Tibial nerve (tissue), 4 donors: ENCODE measurements at regions not wholly inside any gene's neighbourhood (a gene's known extent, or its start where the extent isn't known, plus 50 kb on each side); places are given as distances from the start of the nearest gene placed in this dataset.
"Not testable (repeated sequence)": the region's sequence is repeated elsewhere in the genome, so short reads cannot be mapped to it uniquely, and the experiment has no call there.

Experiments
- DNase-seq, 2 donors: peaks; one replicate each; pipeline ENCODE4 v3.0.0-alpha.2; 2019; ENCODE audit warnings: low spot score in 2 of 2
- H3K27ac ChIP-seq, 4 donors: fragments of 200-600 bp; sonication (generic) in 3 of 4; one replicate each; pipeline ENCODE4 v1.5.1; 2017 to 2019; ENCODE audit warnings: mild to moderate bottlenecking in 1 of 4
- H3K27me3 ChIP-seq, 2 donors: fragments of 200-600 bp; sonication (generic) in 1 of 2; one replicate each; pipeline versions ENCODE4 v1.5.1 to v1.6.0; 2017 to 2019
- H3K36me3 ChIP-seq, 3 donors: fragments of 200-600 bp; sonication (generic); one replicate each; pipeline ENCODE4 v1.5.1; 2018 to 2019
- H3K4me1 ChIP-seq, 4 donors: fragments of 200-600 bp; sonication (generic) in 3 of 4; one replicate each; pipeline ENCODE4 v1.5.1; 2017 to 2019
- H3K4me3 ChIP-seq, 4 donors: fragments of 200-600 bp; sonication (generic) in 3 of 4; one replicate each; pipeline ENCODE4 v1.5.1; 2017 to 2019; ENCODE audit warnings: mild to moderate bottlenecking in 1 of 4, moderate library complexity in 1 of 4
- H3K9me3 ChIP-seq, 4 donors: fragments of 200-600 bp; sonication (generic) in 3 of 4; one replicate each; pipeline ENCODE4 v1.5.1; 2017 to 2019
- EP300 ChIP-seq, 2 donors: sonication (generic); formaldehyde crosslinking; IDR thresholded peaks; one replicate each; pipeline ENCODE4 v1.6.1; 2017; ENCODE audit warnings: antibody characterized with exemption in 2 of 2, mild to moderate bottlenecking in 1 of 2
- POLR2A ChIP-seq, 2 donors: fragments of 450-650 bp; IDR thresholded peaks; one replicate each; pipeline ENCODE4 v1.6.1; 2017; ENCODE audit warnings: antibody characterized with exemption in 2 of 2, mild to moderate bottlenecking in 2 of 2, moderate library complexity in 2 of 2
- WGBS, 2 donors: methylation state at CpG; one replicate each; pipeline ENCODE4 v1.1.5; 2018; 5-methylcytosine and 5-hydroxymethylcytosine counted together
- TF ChIP-seq, protein P1 (sequence below), 5 experiments: fragments of 200-600 bp in 3 of 5; fragments of 450-650 bp in 2 of 5; sonication (generic) in 3 of 5; IDR thresholded peaks; one replicate each; pipeline ENCODE4 v1.5.1; 2016 to 2019; ENCODE audit warnings: antibody characterized with exemption in 5 of 5, mild to moderate bottlenecking in 3 of 5, moderate library complexity in 2 of 5

DNA sequence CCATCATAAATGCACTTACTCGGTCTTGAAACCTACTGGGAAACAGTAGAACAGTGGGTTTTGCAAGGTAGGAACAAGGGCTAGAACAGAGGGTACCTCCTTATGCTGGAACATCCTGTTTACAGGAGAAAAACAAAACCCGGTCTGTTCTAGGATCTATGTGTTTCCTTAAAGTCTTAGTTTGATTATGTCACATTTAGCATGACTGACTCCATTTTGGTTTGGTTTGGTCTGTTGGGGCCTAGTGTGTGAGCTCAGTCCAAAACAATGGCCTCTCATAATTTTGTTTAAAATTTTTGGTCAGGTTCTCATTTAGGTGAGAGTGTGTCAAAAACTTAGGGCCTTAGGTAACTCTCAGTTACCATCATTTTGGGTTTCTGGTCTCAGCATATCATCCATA lies 96.3 kb upstream of the TRIM24 start:
- no peaks in the 10 kb centered on the region for H3K36me3 ChIP-seq
- 75 to 78% methylated on average over 2 of the region's 2 CpGs for WGBS, 2 donors

DNA sequence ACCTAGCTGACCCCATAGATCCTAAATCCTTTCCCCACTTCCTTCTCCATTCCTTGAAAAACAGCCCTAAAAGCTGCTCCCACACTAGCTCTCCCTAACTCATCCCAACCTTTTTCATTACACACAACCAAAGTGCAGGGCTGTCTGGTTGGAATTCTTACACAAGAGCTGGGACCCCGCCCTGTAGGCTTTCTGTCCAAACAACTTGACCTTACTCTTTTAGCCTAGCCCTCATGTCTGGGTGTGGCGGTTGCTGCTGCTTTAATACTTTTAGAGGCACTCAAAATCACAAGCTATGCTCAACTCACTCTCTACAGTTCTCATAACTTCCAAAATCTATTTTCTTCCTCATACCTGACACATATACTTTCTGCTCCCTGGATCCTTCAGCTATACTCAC lies 93.9 kb upstream of the TRIM24 start:
- H3K4me3 ChIP-seq, H3K36me3 ChIP-seq, H3K27ac ChIP-seq, H3K4me1 ChIP-seq, H3K27me3 ChIP-seq, DNase-seq: not testable (repeated sequence)
- 71 to 89% methylated on average over 2 of the region's 2 CpGs for WGBS, 2 donors
- H3K9me3 ChIP-seq = peaks cover 0 to 41% (median 0%) of the 10 kb centered on the region in 4 donors

More for the DNA sequence above, 96.3 kb upstream of the TRIM24 start:
- DNase-seq = no peak
- peaks cover 0 to 18% (median 0%) of the 10 kb centered on the region in 4 donors for H3K9me3 ChIP-seq
- H3K27me3 ChIP-seq = no peaks in the 10 kb centered on the region
- no peak overlapping the region for H3K4me3 ChIP-seq
- H3K4me1 ChIP-seq = no peaks in the 10 kb centered on the region
- TF ChIP-seq POLR2A (IDR thresholded peaks at IDR 0.05) (no peak), EP300 (IDR thresholded peaks at IDR 0.05) (no peak)
- TF ChIP-seq, protein P1, sequence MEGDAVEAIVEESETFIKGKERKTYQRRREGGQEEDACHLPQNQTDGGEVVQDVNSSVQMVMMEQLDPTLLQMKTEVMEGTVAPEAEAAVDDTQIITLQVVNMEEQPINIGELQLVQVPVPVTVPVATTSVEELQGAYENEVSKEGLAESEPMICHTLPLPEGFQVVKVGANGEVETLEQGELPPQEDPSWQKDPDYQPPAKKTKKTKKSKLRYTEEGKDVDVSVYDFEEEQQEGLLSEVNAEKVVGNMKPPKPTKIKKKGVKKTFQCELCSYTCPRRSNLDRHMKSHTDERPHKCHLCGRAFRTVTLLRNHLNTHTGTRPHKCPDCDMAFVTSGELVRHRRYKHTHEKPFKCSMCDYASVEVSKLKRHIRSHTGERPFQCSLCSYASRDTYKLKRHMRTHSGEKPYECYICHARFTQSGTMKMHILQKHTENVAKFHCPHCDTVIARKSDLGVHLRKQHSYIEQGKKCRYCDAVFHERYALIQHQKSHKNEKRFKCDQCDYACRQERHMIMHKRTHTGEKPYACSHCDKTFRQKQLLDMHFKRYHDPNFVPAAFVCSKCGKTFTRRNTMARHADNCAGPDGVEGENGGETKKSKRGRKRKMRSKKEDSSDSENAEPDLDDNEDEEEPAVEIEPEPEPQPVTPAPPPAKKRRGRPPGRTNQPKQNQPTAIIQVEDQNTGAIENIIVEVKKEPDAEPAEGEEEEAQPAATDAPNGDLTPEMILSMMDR (IDR thresholded peaks at IDR 0.05) = no peak
- no peak overlapping the region for H3K27ac ChIP-seq

DNA sequence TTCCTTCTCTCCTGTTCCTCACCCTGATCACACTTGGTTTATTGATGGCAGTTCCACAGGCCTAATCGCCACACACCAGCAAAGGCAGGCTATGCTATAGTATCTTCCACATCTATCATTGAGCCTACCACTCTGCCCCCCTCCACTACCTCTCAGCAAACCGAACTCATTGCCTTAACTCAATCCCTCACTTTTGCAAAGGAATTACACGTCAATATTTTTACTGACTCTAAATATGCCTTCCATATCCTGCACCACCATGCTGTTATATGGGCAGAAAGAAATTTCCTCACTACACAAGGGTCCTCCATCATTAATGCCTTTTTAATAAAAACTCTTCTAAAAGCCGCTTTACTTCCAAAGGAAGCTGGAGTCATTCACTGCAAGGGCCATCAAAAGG lies 93.4 kb upstream of the TRIM24 start:
- not testable (repeated sequence) for H3K4me1 ChIP-seq, H3K27me3 ChIP-seq, H3K4me3 ChIP-seq, DNase-seq, H3K27ac ChIP-seq, H3K36me3 ChIP-seq
- 96% methylated on average over 4 of the region's 4 CpGs for WGBS, 2 donors
- peaks cover 0 to 46% (median 0%) of the 10 kb centered on the region in 4 donors for H3K9me3 ChIP-seq

DNA sequence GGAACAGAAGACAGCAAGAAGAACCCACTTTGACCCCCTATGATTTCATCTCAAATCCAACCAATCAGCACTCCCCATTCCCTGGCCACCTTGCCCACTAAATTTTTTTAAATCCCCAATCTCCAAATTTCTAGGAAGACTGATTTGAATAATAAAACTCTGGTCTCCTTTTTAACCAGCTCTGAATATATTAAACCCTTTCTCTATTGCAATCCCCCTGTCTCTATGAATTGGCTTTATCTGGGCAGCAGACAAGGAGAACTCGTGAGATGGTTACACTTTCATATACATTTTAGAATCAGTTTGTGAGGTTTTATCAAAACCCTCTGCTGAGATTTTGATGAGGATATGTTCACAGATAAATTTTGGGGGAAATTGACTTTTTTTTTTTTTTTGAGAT lies 90.3 kb upstream of the TRIM24 start:
- H3K36me3 ChIP-seq = no peaks in the 10 kb centered on the region
- no peaks in the 10 kb centered on the region for H3K27me3 ChIP-seq
- no peak for TF ChIP-seq EP300 (IDR thresholded peaks at IDR 0.05)
- TF ChIP-seq, protein P1 (IDR thresholded peaks at IDR 0.05) = no peak
- TF ChIP-seq POLR2A (IDR thresholded peaks at IDR 0.05) = no peak
- no peak overlapping the region for H3K27ac ChIP-seq
- no peak for DNase-seq
- H3K9me3 ChIP-seq = peaks cover 0 to 47% (median 0%) of the 10 kb centered on the region in 4 donors
- no peaks in the 10 kb centered on the region for H3K4me1 ChIP-seq
- 90 to 100% methylated on average over 1 of the region's 1 CpG for WGBS, 2 donors
- no peak overlapping the region for H3K4me3 ChIP-seq

DNA sequence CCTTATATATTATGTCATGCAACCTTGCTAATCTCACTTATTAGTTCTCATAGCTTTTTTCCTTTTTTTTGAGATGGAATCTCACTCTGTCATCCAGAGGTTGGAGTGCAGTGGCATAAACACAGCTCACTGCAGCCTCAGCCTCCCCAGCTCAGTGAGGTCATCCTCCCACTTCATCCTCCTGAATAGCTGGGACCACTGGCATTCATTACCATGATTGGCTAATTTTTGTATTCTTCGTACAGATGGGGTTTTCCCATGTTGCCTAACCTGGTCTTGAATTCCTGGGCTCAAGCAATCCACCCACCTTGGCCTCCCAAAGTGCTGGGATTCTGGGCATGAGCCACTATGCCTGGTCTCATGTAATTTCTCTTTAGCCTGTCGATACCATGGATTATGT lies 89.1 kb upstream of the TRIM24 start:
- 87 to 88% methylated on average over 2 of the region's 2 CpGs for WGBS, 2 donors
- DNase-seq = no peak

DNA sequence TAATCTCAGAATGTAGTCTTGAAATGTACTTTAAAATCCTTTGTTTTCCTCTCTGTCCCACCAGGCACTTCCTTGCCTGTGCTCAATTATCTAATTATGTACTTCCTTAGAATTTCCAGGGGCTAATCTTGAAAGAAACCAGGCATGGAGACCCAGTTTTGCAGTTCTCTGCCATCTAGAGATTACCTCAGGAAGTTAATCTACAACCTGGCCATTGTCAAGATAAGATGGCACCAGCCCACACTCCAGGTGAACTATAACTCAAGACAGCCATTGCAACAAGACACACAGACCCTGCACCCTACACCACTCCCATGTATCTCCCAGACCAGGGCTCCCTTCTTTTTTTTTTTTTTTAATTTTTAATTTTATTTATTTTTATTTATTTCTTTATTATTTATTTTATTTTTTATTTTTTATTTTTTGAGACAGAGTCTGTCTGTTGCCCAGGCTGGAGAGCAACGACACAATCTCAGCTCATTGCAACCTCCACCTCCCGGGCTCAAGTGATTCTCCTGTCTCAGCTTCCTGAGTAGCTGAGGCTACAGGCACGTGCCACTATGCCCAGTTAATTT lies 85.9 kb upstream of the TRIM24 start:
- TF ChIP-seq POLR2A (IDR thresholded peaks at IDR 0.05) (no peak), EP300 (IDR thresholded peaks at IDR 0.05) (no peak)
- TF ChIP-seq, protein P1 (IDR thresholded peaks at IDR 0.05) = no peak
- Histone ChIP-seq H3K36me3 (no peaks in the 10 kb centered on the region), H3K27ac (no peak overlapping the region), H3K4me1 (no peaks in the 10 kb centered on the region), H3K9me3 (peaks cover 0 to 25% (median 0%) of the 10 kb centered on the region in 4 donors), H3K4me3 (no peak overlapping the region), H3K27me3 (no peaks in the 10 kb centered on the region)
- WGBS, 2 donors = 90 to 93% methylated on average over 3 of the region's 3 CpGs
- no peak for DNase-seq

More for the DNA sequence above, 89.1 kb upstream of the TRIM24 start:
- TF ChIP-seq POLR2A (IDR thresholded peaks at IDR 0.05) (no peak), EP300 (IDR thresholded peaks at IDR 0.05) (no peak)
- Histone ChIP-seq H3K4me1 (no peaks in the 10 kb centered on the region), H3K4me3 (no peak overlapping the region), H3K36me3 (no peaks in the 10 kb centered on the region), H3K27me3 (no peaks in the 10 kb centered on the region), H3K9me3 (peaks cover 0 to 47% (median 0%) of the 10 kb centered on the region in 4 donors), H3K27ac (no peak overlapping the region)

DNA sequence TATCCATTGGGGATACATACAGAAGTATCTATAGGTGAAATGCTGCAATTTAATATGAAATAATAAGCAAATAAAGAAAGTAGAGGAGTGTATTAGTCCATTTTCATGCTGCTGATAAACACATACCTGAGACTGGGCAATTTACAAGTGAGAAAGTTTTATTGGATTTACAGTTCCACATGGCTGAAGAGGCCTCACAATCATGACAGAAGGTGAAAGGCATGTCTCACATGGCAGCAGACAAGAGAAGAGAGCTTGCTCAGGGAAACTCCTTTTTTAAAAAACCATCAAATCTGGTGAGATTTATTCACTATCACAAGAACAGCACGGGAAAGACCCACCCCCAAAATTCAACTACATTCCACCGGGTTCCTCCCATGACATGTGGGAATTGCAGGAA lies 82.8 kb upstream of the TRIM24 start:
- TF ChIP-seq, protein P1 (IDR thresholded peaks at IDR 0.05) = no peak
- TF ChIP-seq EP300 (IDR thresholded peaks at IDR 0.05) (no peak), POLR2A (IDR thresholded peaks at IDR 0.05) (no peak)
- H3K4me1 ChIP-seq = no peaks in the 10 kb centered on the region
- 41 to 62% methylated on average over 2 of the region's 2 CpGs for WGBS, 2 donors
- H3K27me3 ChIP-seq = no peaks in the 10 kb centered on the region
- H3K36me3 ChIP-seq = no peaks in the 10 kb centered on the region
- no peaks in the 10 kb centered on the region for H3K9me3 ChIP-seq
- no peak overlapping the region for H3K4me3 ChIP-seq
- no peak for DNase-seq
- H3K27ac ChIP-seq = no peak overlapping the region
